SK-N-SH (cell line): ENCODE measurements at regions not wholly inside any gene's neighbourhood (a gene's known extent, or its start where the extent isn't known, plus 50 kb on each side); places are given as distances from the start of the nearest gene placed in this dataset.

Source experiments
- CTCF ChIA-PET: fragments of 300-600, 350-600 bp; formaldehyde crosslinking; extraction: SDS; loops from one replicate; lab custom pipeline; 2021; lab: Yijun Ruan, JAX
- POLR2A ChIA-PET: fragments of 350-600 bp; sonication (Branson Sonifier 250); formaldehyde crosslinking; extraction: SDS; loops from one replicate; lab custom pipeline; 2020; ENCODE audit warnings: antibody characterized with exemption, inconsistent platforms; lab: Yijun Ruan, JAX
- DNase-seq: peaks from one replicate; pipeline ENCODE4 v3.0.0; 2012
- H2AFZ ChIP-seq: fragments of 200-600 bp; sonication (generic); 2 replicates; pipeline ENCODE4 v1.8.1; 2016; ENCODE audit warnings: antibody characterized with exemption, mild to moderate bottlenecking, low read depth
- H3F3A ChIP-seq: fragments of 200-600 bp; sonication (generic); replicated peaks from 2 replicates; pipeline ENCODE3; 2016; ENCODE audit warnings: antibody characterized with exemption, mild to moderate bottlenecking; ENCODE audit not compliant: insufficient read depth
- H3K27ac ChIP-seq, 2 experiments: fragments of 200-500 bp in 1 of 2; fragments of 200-600 bp in 1 of 2; sonication (Bioruptor generic) in 1 of 2; sonication (generic), shearing (Covaris generic) in 1 of 2; 2 replicates each; pipeline versions ENCODE4 v1.5.1 to v1.6.1; 2014 to 2016; ENCODE audit warnings: low read depth in 2 of 2, inconsistent platforms in 1 of 2, low read length in 1 of 2, mild to moderate bottlenecking in 1 of 2, mixed read lengths in 1 of 2
- H3K27me3 ChIP-seq: fragments of 200-600 bp; sonication (generic), shearing (Covaris generic); 2 replicates; pipeline ENCODE4 v1.6.1; 2016; ENCODE audit warnings: mixed run types; ENCODE audit not compliant: insufficient read depth
- H3K36me3 ChIP-seq, 2 experiments: fragments of 200-500 bp in 1 of 2; fragments of 200-600 bp in 1 of 2; sonication (Bioruptor generic) in 1 of 2; sonication (generic) in 1 of 2; replicated peaks in 1 of 2; 2 replicates each; pipeline versions ENCODE3 to v1.5.1; 2014 to 2016; ENCODE audit warnings: low read length in 1 of 2, mild to moderate bottlenecking in 1 of 2; ENCODE audit not compliant: insufficient read depth in 2 of 2, control insufficient read depth in 1 of 2
- H3K4me1 ChIP-seq, 2 experiments: fragments of 200-500 bp in 1 of 2; fragments of 200-600 bp in 1 of 2; sonication (Bioruptor generic) in 1 of 2; sonication (generic), shearing (Covaris generic) in 1 of 2; 2 replicates each; pipeline versions ENCODE4 v1.5.1 to v1.6.1; 2014 to 2016; ENCODE audit warnings: low read depth in 1 of 2, low read length in 1 of 2, mixed run types in 1 of 2; ENCODE audit not compliant: insufficient read depth in 2 of 2, control insufficient read depth in 1 of 2
- H3K4me2 ChIP-seq: fragments of 200-600 bp; sonication (generic), shearing (Covaris generic); 2 replicates; pipeline ENCODE4 v1.6.1; 2017; ENCODE audit warnings: mixed run types
- H3K4me3 ChIP-seq, 2 experiments: fragments of 200-500 bp in 1 of 2; fragments of 200-600 bp in 1 of 2; sonication (Bioruptor generic) in 1 of 2; sonication (generic), shearing (Covaris generic) in 1 of 2; 2 replicates each; pipeline versions ENCODE4 v1.5.1 to v1.8.1; 2014 to 2016; ENCODE audit warnings: low read depth in 2 of 2, inconsistent platforms in 1 of 2, low read length in 1 of 2, mild to moderate bottlenecking in 1 of 2, mixed read lengths in 1 of 2, moderate library complexity in 1 of 2
- H3K79me2 ChIP-seq: fragments of 200-600 bp; sonication (generic); 2 replicates; pipeline ENCODE4 v1.8.1; 2017; ENCODE audit warnings: mild to moderate bottlenecking; ENCODE audit not compliant: insufficient read depth
- H3K9ac ChIP-seq: fragments of 200-600 bp; sonication (generic); 2 replicates; pipeline ENCODE4 v1.6.1; 2017; ENCODE audit warnings: mixed run types
- H3K9me2 ChIP-seq: fragments of 200-600 bp; sonication (generic); 2 replicates; pipeline ENCODE4 v1.6.1; 2017; ENCODE audit warnings: mixed run types
- H3K9me3 ChIP-seq: fragments of 200-600 bp; sonication (generic); 2 replicates; pipeline ENCODE4 v1.6.1; 2017; ENCODE audit warnings: mixed run types, mild to moderate bottlenecking, moderate library complexity
- H4K20me1 ChIP-seq: fragments of 200-600 bp; sonication (generic); 2 replicates; pipeline ENCODE4 v1.6.1; 2017; ENCODE audit warnings: mild to moderate bottlenecking, mixed run types; ENCODE audit not compliant: insufficient read depth
- CHD2 ChIP-seq: fragments of 150-350 bp; IDR thresholded peaks from 2 replicates; pipeline ENCODE4 v1.6.1; 2018; ENCODE audit warnings: low read length; ENCODE audit not compliant: partially characterized antibody
- EP300 ChIP-seq, 2 experiments: IDR thresholded peaks; 2 replicates each; pipeline versions ENCODE4 v1.4.0 to v1.6.1; 2012; ENCODE audit warnings: borderline replicate concordance in 1 of 2, low read depth in 1 of 2, low read length in 1 of 2
- EZH2phosphoT487 ChIP-seq: fragments of 200-600 bp; sonication (generic); IDR thresholded peaks from 2 replicates; pipeline ENCODE4 v1.6.1; 2017; ENCODE audit warnings: low read depth, mixed run types, mild to moderate bottlenecking, antibody characterized with exemption, moderate library complexity, borderline replicate concordance
- FOSL2 ChIP-seq: IDR thresholded peaks from 2 replicates; pipeline ENCODE4 v1.4.0; 2012; ENCODE audit warnings: low read depth, mild to moderate bottlenecking, moderate library complexity, borderline replicate concordance
- FOXJ3 ChIP-seq: sonication (generic); formaldehyde crosslinking; IDR thresholded peaks from 2 replicates; pipeline ENCODE4 v1.5.1; 2020; ENCODE audit warnings: mild to moderate bottlenecking, missing genetic modification reagents
- GABPA ChIP-seq: IDR thresholded peaks from 2 replicates; pipeline ENCODE4 v1.4.0; 2012; ENCODE audit warnings: low read depth, mild to moderate bottlenecking
- GATA2 ChIP-seq: sonication (generic); formaldehyde crosslinking; IDR thresholded peaks from 2 replicates; pipeline ENCODE4 v1.5.0; 2020; ENCODE audit warnings: mild to moderate bottlenecking, missing genetic modification reagents
- JUND ChIP-seq: IDR thresholded peaks from 2 replicates; pipeline ENCODE4 v1.4.0; 2012
- MXI1 ChIP-seq: IDR thresholded peaks from 2 replicates; pipeline ENCODE4 v1.6.1; 2012; ENCODE audit warnings: mild to moderate bottlenecking, low read depth, low read length, improper control_type of control experiment
- NFIC ChIP-seq: IDR thresholded peaks from 2 replicates; pipeline ENCODE4 v1.4.0; 2012; ENCODE audit warnings: borderline replicate concordance
- NRF1 ChIP-seq: IDR thresholded peaks from 2 replicates; pipeline ENCODE4 v1.6.1; 2012; ENCODE audit warnings: low read depth, mild to moderate bottlenecking, low read length
- RAD21 ChIP-seq: IDR thresholded peaks from 2 replicates; pipeline ENCODE4 v1.6.1; 2012; ENCODE audit warnings: mild to moderate bottlenecking, low read length
- RCOR1 ChIP-seq: fragments of 150-350 bp; IDR thresholded peaks from 2 replicates; pipeline ENCODE4 v1.6.1; 2017; ENCODE audit warnings: antibody characterized with exemption, low read length
- RXRA ChIP-seq: IDR thresholded peaks from 2 replicates; pipeline ENCODE4 v1.4.0; 2012; ENCODE audit warnings: low read depth, mild to moderate bottlenecking, borderline replicate concordance
- SIN3A ChIP-seq: IDR thresholded peaks from 2 replicates; pipeline ENCODE4 v1.6.1; 2012; ENCODE audit warnings: low read depth, mild to moderate bottlenecking, low read length, moderate library complexity, borderline replicate concordance
- SMC3 ChIP-seq: IDR thresholded peaks from 2 replicates; pipeline ENCODE4 v1.6.1; 2012; ENCODE audit warnings: low read depth, low read length, improper control_type of control experiment
- TAF1 ChIP-seq: IDR thresholded peaks from 2 replicates; pipeline ENCODE4 v1.6.1; 2012; ENCODE audit warnings: low read depth, mild to moderate bottlenecking, low read length, moderate library complexity, borderline replicate concordance
- TCF12 ChIP-seq: IDR thresholded peaks from 2 replicates; pipeline ENCODE4 v1.4.0; 2012
- TEAD4 ChIP-seq: IDR thresholded peaks from 2 replicates; pipeline ENCODE4 v1.4.0; 2012; ENCODE audit warnings: mild to moderate bottlenecking, borderline replicate concordance; ENCODE audit not compliant: insufficient read depth
- YY1 ChIP-seq: IDR thresholded peaks from 2 replicates; pipeline ENCODE4 v1.4.0; 2012; ENCODE audit warnings: low read depth, mild to moderate bottlenecking
- WGBS: methylation state at CpG from one replicate; pipeline ENCODE4 v1.1.6; 2017; ENCODE audit warnings: low lambda C conversion rate; 5-methylcytosine and 5-hydroxymethylcytosine counted together
- TF ChIP-seq, protein P1 (sequence below): IDR thresholded peaks from 2 replicates; pipeline ENCODE4 v1.4.0; 2012; ENCODE audit warnings: low read depth, borderline replicate concordance
- TF ChIP-seq, protein P2 (sequence below): fragments of 150-350 bp; IDR thresholded peaks from 2 replicates; pipeline ENCODE4 v1.6.1; 2016; ENCODE audit warnings: mild to moderate bottlenecking, low read depth, low read length
- TF ChIP-seq, protein P3 (sequence below): IDR thresholded peaks from 2 replicates; pipeline ENCODE4 v1.4.0; 2012; ENCODE audit warnings: low read depth, borderline replicate concordance
- TF ChIP-seq, protein P4 (sequence below): fragments of 200-600 bp; sonication (generic); IDR thresholded peaks from 2 replicates; pipeline ENCODE4 v1.6.1; 2017; ENCODE audit warnings: antibody characterized with exemption, mild to moderate bottlenecking, moderate library complexity
- TF ChIP-seq, protein P5 (sequence below): fragments of 150-350 bp; IDR thresholded peaks from 2 replicates; pipeline ENCODE4 v1.6.1; 2017; ENCODE audit warnings: antibody characterized with exemption, low read length, low read depth, borderline replicate concordance

DNA sequence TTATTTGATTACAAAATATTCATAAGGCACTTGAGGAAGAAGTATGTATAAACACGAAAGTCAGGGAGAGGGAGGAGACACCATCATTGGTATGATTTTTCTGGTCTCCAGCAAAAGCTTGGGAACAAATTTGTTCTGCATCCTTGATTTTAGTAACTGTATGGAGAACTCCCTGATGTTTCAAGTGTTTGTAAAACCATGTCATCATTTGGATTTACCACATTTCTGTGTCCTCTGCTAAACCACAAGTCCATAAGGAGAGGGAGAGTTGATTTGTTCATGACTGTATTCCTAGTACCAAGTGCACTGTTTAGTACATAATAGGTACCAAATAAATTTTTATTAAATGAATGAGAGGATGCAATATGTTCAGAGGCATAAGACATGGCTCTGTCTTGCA, 181.1 kb downstream of the BTG1 start:
- Histone ChIP-seq H3K79me2 (no peaks in the 10 kb centered on the region), H3F3A (no peaks in the 10 kb centered on the region), H3K9me3 (no peaks in the 10 kb centered on the region), H3K4me3 (no peak overlapping the region), H2AFZ (no peak overlapping the region), H3K4me2 (no peak overlapping the region), H4K20me1 (no peaks in the 10 kb centered on the region), H3K4me1 (no peaks in the 10 kb centered on the region), H3K27ac (no peak overlapping the region), H3K27me3 (no peaks in the 10 kb centered on the region), H3K9ac (no peak overlapping the region), H3K9me2 (no peaks in the 10 kb centered on the region), H3K36me3 (no peaks in the 10 kb centered on the region)
- DNase-seq: no peak
- ChIA-PET CTCF (interaction anchor here (1.4 to 1.7 kb wide), 2 partner anchors 20 to 179 kb away, joined by 3 to 4 read pairs; no protein-coding TSS in a partner anchor), POLR2A (no interaction called here)
- WGBS: 100% methylated on average over 1 of the region's 1 CpG
- TF ChIP-seq NFIC (no peak), EZH2phosphoT487 (no peak), NRF1 (no peak), GATA2 (CRISPR knock-in tag) (no peak), JUND (no peak), TEAD4 (no peak), TAF1 (no peak), MXI1 (no peak), FOSL2 (no peak), FOXJ3 (CRISPR knock-in tag) (no peak), CHD2 (no peak), GABPA (no peak), SMC3 (no peak), YY1 (no peak), TCF12 (no peak), RCOR1 (no peak), RAD21 (no peak)
- TF ChIP-seq, protein P1, sequence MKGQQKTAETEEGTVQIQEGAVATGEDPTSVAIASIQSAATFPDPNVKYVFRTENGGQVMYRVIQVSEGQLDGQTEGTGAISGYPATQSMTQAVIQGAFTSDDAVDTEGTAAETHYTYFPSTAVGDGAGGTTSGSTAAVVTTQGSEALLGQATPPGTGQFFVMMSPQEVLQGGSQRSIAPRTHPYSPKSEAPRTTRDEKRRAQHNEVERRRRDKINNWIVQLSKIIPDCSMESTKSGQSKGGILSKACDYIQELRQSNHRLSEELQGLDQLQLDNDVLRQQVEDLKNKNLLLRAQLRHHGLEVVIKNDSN: no peak

DNA sequence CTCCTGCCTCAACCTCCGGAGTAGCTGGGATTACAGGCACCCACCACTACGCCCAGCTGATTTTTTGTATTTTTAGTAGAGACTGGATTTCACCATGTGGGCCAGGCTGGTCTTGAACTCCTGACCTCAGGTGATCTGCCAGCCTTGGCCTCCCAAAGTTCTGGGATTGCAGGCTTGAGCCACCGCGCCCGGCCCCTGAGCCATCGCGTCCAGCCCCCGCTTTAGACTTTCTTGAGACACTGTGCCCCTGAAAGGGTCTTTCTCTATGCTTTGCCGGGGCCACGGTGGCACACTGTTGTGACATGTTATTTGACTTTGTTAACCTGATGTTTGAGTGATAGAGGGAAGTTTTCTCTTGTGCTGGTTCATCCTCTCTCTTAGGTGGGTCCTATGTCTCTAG, 186.4 kb downstream of the BTG1 start:
- no peak overlapping the region for H3K4me2 ChIP-seq
- CTCF ChIA-PET: interaction anchor here (1.5 kb wide), 1 partner anchor 9 kb away, joined by 4 read pairs; no protein-coding TSS in a partner anchor
- 91% methylated on average over 9 of the region's 10 CpGs for WGBS
- TF ChIP-seq TCF12: no peak
- TF ChIP-seq, protein P2, sequence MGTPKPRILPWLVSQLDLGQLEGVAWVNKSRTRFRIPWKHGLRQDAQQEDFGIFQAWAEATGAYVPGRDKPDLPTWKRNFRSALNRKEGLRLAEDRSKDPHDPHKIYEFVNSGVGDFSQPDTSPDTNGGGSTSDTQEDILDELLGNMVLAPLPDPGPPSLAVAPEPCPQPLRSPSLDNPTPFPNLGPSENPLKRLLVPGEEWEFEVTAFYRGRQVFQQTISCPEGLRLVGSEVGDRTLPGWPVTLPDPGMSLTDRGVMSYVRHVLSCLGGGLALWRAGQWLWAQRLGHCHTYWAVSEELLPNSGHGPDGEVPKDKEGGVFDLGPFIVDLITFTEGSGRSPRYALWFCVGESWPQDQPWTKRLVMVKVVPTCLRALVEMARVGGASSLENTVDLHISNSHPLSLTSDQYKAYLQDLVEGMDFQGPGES: no peak
- TF ChIP-seq, protein P3, sequence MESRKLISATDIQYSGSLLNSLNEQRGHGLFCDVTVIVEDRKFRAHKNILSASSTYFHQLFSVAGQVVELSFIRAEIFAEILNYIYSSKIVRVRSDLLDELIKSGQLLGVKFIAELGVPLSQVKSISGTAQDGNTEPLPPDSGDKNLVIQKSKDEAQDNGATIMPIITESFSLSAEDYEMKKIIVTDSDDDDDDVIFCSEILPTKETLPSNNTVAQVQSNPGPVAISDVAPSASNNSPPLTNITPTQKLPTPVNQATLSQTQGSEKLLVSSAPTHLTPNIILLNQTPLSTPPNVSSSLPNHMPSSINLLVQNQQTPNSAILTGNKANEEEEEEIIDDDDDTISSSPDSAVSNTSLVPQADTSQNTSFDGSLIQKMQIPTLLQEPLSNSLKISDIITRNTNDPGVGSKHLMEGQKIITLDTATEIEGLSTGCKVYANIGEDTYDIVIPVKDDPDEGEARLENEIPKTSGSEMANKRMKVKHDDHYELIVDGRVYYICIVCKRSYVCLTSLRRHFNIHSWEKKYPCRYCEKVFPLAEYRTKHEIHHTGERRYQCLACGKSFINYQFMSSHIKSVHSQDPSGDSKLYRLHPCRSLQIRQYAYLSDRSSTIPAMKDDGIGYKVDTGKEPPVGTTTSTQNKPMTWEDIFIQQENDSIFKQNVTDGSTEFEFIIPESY: no peak
- no peak for TF ChIP-seq GABPA
- no peak for TF ChIP-seq RXRA
- TF ChIP-seq, protein P4, sequence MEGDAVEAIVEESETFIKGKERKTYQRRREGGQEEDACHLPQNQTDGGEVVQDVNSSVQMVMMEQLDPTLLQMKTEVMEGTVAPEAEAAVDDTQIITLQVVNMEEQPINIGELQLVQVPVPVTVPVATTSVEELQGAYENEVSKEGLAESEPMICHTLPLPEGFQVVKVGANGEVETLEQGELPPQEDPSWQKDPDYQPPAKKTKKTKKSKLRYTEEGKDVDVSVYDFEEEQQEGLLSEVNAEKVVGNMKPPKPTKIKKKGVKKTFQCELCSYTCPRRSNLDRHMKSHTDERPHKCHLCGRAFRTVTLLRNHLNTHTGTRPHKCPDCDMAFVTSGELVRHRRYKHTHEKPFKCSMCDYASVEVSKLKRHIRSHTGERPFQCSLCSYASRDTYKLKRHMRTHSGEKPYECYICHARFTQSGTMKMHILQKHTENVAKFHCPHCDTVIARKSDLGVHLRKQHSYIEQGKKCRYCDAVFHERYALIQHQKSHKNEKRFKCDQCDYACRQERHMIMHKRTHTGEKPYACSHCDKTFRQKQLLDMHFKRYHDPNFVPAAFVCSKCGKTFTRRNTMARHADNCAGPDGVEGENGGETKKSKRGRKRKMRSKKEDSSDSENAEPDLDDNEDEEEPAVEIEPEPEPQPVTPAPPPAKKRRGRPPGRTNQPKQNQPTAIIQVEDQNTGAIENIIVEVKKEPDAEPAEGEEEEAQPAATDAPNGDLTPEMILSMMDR: no peak
- TF ChIP-seq, protein P5, sequence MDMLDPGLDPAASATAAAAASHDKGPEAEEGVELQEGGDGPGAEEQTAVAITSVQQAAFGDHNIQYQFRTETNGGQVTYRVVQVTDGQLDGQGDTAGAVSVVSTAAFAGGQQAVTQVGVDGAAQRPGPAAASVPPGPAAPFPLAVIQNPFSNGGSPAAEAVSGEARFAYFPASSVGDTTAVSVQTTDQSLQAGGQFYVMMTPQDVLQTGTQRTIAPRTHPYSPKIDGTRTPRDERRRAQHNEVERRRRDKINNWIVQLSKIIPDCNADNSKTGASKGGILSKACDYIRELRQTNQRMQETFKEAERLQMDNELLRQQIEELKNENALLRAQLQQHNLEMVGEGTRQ: no peak
- no peak for TF ChIP-seq TAF1
- TF ChIP-seq EP300 (IDR thresholded peaks at IDR 0.05; ENCODE audit: borderline replicate concordance in 1 of 2, low read depth in 1 of 2, low read length in 1 of 2): no peak
- no peak for TF ChIP-seq SIN3A

More for the DNA sequence above, 186.4 kb downstream of the BTG1 start:
- no peaks in the 10 kb centered on the region for H3K36me3 ChIP-seq
- H4K20me1 ChIP-seq: no peaks in the 10 kb centered on the region
- H3K79me2 ChIP-seq: no peaks in the 10 kb centered on the region
- H3K27me3 ChIP-seq: no peaks in the 10 kb centered on the region
- DNase-seq: no peak
- no peaks in the 10 kb centered on the region for H3K9me2 ChIP-seq
- no peak overlapping the region for H2AFZ ChIP-seq
- H3K4me1 ChIP-seq: no peaks in the 10 kb centered on the region
- H3K9me3 ChIP-seq: no peaks in the 10 kb centered on the region
- POLR2A ChIA-PET: no interaction called here
- no peaks in the 10 kb centered on the region for H3F3A ChIP-seq
- H3K4me3 ChIP-seq: no peak overlapping the region
- H3K9ac ChIP-seq: no peak overlapping the region
- H3K27ac ChIP-seq: no peak overlapping the region
